HuH-7 (cell line): ENCODE measurements at regions not wholly inside any gene's neighbourhood (a gene's known extent, or its start where the extent isn't known, plus 50 kb on each side); places are given as distances from the start of the nearest gene placed in this dataset.

ENCODE experiments used
- DNase-seq: peaks from one replicate; pipeline ENCODE4 v3.0.0; 2011; ENCODE audit warnings: low spot score

DNA sequence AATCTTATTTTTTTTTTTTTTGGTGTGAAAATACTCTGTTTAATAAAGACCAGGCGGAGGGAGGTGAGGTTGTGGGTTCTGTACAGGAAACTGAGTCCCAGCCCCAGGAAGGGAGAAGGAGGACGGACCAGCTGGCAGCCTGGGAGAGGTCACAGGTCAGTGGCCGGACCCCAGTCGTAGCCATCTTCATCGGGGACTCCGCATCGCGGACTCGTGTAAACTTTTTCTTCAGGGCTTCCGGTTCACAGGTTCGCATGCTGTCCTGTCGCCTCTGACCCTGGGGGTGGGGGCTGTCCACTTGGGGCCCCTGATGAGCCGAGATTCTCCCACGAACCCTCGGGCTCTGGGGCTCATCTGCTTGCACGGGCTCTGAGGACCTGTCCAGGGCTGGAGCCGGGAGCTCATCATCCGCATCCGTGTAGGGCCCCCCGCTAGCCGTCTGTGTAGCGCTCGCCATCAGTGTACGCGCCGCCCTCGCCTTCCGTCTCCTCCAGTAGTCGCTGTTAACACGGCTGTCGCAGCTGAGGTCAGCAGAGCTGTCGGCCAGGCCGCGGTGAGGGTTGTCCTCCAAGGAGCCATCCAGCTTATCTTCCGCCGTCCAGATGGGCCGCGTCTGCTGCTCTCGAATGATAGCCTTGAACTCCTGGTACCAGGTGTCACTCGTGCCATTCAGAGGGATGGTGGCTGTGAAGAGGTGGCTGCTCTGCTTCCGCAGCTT lies 975.7 kb upstream of the PRMT6 start:
- no peak for DNase-seq

DNA sequence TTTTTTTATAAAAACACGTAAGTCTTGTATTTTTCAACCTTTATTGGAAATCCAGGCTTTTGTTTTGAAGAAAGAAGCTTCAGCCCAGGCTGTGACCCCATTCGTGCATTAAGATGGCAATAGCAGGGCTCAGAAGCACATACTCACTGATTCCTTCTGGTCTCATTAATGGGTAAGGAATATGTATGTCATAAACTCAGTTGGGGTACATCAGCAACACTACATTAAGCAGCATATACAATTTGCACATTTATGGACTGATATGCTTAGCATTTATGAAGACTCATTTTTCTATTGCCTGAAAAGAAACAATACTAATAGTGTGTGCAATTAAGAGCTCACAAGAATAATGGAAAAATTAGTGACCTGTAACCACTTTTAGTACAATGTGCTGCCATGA lies 945.4 kb upstream of the PRMT6 start:
- no peak for DNase-seq

DNA sequence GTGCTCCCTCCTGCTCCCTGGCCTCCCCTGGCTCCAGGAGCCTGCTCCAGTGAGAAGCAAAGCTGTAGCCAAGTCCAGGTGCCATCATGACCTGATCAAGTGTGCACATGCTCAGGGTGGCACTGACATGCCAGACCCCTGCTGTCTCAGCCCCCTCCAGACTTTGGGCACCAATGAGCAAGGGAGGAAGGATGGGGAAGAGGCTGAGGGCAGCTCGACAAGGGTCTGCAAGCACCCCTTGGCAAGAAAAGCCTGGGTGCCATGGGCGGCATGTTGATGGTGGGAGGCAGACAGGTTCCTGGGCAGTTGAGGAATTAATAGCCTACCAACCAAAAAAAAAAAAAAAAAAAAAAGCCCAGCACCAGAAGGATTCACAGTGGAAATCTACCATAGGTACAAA lies 942.6 kb upstream of the PRMT6 start:
- DNase-seq = no peak

DNA sequence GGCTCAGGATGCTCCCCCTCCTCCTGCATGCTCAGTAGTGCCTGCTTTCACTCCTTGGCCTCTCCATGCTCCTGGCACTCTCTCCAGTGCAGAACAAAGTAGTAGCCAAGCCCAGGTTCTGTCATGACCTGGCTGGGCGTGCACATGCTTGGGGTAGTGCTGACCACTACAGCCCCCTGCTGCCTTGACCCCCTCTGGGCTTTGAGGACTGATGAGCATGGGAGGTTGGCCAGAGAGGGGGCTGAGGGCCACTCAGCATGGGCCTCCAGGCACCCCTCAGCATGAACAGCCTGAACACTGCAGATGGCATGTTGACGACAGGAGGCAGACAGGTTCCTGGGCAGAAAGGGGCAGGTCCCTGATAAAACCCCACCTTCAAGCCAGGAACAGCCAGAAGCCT lies 935.7 kb upstream of the PRMT6 start:
- no peak for DNase-seq

DNA sequence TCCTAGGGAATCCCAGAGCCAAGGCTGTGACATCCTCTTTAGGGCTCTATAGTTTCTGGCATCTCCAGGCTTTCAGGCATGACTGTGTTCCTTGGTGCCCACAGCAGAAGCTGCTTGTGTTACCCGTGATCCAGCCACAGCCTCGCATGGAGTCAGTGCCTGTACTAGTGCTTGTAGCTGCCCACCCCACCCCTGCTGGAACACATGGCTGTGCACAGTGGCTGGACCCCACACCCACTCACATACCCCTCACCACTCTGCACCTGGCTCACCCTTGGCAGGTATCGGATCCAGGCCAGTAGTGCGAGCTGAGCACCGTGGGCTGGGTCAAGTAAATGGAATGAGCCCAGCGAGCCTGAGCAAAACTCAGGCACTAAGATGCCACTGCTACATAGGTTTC lies 934.7 kb upstream of the PRMT6 start:
- no peak for DNase-seq

DNA sequence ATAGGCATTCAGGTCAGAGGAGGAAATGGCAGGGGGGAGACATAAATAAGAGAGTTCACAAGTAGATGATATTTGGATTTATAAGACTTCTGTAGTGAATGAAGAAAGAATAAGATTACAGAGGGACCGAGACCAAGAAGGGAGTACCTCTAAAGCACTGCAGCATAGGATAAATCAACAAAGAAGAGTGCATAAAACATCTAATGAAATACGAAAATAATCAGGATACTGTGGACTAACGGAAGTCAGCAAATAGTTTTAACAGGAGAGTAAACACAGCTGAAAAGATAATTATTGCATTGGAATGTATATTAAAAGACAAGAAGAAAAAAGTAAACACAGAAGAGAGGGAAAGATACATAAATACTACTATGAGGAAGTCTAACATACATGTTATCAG lies 921.9 kb upstream of the PRMT6 start:
- no peak for DNase-seq

DNA sequence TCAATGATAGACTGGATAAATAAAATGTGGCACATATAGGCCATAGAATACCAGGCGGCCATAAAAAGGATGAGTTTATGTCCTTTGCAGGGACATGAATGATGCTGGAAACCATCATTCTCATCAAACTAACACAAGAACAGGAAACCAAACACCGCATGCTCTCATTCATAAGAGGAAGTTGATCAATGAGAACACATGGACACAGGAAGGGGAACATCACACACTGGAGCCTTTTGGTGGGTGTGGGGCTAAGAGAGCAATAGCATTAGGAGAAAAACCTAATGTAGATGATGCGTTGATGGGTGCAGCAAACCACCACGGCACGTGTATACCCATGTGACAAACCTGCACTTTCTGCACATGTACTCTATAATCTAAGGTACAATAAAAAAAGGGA lies 883.4 kb upstream of the PRMT6 start:
- DNase-seq = no peak

DNA sequence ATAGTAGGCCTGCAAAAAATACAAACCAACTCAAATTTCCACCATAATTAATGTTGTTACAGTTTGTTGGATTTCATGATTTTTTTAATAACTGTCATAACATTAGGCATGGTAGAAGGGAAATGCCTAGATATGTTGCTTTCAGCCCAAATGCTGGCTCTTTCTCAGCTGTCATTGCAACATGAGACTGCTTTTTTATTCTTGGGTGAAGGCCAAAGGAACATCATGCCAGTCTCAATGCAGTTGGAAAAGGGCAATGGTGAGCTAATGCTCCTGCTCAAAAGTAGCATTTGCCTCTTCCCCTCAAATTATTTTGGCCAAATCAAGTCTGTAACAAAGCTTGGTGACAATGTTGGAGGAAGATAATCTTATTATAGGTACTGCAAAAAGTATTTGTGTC lies 877.7 kb upstream of the PRMT6 start:
- DNase-seq = no peak

DNA sequence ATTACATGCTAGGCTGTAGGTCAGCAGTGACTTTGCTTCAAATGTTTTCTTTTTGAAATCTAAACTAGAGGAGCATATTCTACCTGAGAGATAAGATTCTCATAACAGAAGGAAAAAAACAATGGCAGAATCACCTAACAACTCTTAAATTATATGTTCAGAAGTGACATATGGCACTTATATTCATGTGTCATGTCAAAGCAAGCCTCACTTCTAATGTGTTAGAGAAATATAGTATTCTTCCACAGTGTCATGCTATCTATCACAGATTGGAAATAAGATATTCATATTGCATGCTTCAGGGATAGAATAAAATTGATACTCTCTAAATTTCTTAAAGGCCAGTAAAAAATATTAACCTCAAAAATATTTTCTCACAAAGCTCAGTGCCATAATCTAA lies 874.6 kb upstream of the PRMT6 start:
- DNase-seq = no peak

DNA sequence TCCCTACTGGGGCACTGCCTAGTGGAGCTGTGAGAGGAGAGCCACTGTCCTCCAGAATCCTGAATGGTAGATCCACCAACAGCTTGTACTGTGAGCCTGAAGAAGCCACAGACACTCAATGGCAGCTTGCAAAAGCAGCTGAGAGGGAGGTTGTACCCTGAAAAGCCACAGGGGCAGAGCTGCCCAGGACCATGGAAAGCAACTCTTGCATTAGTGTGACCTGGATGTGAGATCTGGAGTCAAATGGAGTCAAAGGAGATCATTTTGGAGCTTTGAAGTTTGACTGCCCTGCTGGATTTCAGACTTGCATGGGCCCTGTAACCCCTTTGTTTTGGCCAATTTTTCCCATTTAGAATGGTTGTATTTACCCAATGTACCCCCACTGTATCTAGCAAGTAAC lies 871.4 kb upstream of the PRMT6 start:
- DNase-seq = no peak

DNA sequence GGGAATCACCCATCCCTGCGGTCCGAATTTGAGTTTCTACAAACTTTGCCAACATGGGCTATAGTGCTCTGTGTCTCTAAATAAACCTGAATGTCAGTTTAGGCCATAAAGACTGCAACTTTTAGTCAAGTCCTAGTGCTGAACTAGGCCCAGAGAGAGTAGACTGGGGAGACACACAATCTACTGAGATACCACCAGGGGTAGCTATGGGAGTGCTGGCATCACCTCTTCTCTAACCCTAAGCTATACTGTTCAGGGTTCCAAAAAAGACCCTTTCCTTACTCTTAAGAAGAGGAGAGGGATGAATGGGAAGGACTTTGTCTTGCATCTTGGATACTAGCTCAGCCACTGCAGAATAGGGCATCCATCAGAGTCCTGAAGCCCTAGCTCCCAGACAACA lies 866.7 kb upstream of the PRMT6 start:
- no peak for DNase-seq

DNA sequence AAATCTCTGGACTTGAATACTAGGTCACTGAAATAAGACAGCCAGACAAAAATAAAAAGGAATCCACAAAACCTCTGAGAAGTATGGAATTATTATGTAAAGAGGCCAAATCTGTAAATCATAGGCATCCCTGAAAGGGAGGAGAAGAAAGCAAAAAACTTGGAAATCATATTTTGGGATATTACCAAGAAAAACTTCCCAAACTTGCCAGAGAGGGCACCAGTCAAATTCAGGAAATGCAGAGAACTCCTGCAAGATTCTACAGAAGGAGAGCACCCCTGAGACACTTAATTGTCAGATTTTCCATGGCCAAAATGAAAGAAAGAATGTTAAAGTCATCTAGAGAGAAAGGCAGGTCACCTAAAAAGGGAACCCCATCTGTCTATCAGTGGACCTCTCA lies 862.3 kb upstream of the PRMT6 start:
- DNase-seq = no peak

DNA sequence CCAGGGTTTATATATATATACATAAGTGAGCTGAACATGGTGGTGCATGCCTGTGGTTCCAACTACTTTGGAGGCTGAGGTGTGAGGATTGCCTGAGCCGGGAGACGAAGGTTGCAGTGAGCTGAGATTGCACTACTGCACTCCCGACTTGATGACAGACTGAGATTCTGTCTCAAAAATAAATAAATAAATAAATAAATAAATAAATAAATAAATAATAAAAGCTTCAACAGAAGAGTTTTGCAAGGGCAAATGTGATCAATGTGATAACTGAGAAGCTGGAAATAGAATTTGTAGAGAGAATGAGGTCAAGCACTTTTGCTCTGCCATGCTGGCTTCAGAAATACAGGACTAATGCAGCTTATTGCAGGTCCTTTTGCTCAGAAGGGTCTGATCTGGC lies 855.8 kb upstream of the PRMT6 start:
- no peak for DNase-seq

DNA sequence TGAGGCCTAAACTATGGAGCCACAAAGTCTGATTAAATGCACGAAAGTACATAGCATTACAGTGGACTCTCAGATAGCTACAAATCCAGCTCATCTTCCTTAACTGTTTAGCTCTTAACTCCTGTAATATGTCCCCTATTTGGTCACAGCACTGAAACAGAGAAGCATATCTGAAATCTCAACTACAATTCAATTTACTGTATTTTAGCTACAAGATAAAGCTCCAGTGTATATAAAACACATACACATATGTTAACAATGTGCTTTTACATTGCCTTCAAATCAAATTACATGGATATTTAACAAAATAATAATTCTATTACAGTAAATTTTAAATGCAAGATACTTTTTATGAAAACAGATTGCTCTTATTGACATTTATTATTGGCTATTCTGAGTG lies 849.3 kb upstream of the PRMT6 start:
- no peak for DNase-seq

DNA sequence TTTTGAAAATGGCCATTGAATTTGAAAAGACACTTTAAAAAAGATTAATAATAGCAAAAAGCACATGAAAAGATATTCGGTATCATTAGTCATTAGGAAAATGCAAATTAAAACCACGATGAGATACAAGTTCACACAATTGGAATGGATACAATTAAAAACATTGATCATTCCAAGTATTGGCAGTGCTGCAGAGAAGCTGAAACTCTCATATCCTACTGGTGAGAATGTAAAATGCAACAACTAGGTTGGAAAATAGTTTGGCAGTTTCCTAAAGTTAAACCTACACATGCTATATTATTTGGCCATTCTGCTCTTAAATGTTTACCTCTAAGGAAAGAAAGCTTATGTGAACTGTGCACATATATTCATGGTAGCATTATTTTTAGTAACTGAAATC lies 838.7 kb upstream of the PRMT6 start:
- DNase-seq = no peak

DNA sequence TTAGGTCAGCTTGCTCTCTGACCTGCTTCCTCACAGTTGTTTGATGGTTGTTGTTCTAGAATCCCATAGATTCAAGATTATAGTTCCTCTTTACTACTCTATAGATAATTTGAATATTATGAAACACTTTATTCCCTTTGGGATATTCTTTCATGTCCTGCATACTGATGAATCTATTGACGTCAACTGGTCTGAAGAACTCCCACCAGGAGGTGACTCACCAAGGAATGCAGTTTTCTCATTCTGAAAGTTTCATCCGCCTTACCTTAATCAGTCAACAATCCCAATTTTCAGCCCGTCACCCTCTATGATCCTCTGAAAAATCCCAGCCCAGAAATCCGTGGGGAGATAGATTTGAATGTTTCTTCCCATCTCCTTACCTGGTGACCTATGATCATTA lies 834.1 kb upstream of the PRMT6 start:
- DNase-seq = no peak

DNA sequence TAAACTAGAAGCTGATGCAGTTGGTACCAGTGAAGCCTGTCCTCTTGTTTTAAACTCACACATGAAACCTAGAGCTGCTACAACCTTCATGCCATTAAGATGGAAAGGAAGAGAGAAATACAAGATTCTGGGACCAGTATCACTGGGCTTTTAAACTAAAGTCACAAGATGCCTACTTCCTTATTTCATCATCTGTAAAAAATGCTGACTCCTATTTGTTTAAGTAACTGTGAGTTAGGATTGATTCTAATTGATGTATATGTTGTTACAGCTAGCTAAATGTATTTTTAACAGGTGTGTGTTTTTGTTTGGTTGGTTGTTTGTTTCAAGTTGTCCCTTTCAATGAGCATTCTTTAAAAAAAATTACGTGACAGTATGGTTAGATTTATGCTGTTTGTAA lies 833.3 kb upstream of the PRMT6 start:
- no peak for DNase-seq

DNA sequence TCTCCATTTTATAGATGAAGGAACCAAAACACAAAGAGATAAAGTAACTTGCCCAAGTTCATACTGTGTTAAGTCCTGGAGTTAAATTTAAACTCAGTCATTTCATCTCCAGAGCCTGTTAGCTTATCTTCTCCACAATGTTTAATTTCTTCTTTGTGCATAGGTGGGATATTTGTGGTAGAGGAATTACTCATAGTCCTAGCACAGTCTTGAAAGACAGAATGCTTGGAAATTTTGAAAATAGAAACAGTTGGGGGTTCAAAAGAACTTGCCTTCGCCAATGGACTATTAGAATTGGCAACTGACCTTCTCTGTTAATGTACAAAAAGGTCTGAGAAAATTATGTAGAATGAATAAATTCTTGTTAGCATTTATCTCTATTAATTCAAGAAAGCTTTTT lies 832.0 kb upstream of the PRMT6 start:
- DNase-seq = no peak

DNA sequence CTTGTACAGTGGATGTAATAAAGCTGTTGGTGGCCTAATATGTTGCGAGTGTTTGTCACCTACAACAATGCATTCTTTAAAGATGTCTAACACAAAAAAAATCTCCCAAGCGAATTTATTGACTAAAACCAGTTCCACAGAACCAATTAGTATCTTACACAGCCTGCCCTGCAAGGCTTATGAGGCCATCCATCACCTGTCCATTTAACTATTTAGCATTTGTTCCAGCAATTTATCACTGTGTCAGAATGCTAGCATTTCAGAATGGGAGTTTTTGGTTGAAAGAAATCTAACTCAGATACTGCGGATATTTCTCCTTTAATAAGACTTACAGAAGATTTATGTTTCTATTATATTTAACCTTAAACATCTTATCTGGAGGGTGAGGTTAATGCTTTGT lies 831.1 kb upstream of the PRMT6 start:
- DNase-seq = no peak

DNA sequence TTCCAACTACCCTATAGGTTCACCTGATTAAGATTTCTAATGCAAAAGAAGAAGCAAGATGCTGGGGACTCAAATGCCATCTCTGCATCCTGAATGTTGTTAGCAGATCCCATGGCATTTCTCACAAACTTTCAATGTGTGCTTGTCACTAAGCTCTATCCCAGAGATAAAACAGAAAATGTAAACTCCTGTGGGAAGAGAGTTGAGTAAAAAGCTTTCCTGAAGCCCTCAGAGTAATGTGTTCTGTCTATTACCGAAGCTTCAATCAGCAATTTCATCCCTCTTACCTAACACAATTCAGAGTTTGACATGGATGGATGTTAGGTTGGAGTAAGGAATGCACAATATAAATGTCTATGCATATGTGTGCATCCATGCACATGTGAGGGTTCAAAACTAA lies 829.9 kb upstream of the PRMT6 start:
- no peak for DNase-seq

DNA sequence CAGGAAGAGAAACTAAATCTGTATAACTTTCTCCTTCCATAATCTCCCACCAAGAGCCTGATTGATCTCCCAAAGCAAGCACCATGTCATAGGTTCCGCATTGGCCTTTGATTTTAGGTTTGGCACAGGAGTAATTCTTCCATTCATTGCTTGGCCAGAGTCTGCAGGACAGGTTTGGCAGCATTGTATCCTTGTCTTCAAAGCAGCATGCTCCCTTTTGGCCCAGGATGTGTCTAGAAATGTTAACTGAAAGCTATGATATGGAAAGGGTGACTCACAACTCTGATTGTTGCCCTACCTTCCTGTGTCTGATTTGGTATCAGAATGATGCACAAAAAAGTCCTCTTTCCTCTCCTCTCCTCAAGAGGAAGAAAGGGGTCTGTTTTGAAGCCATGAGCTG lies 824.3 kb upstream of the PRMT6 start:
- no peak for DNase-seq

DNA sequence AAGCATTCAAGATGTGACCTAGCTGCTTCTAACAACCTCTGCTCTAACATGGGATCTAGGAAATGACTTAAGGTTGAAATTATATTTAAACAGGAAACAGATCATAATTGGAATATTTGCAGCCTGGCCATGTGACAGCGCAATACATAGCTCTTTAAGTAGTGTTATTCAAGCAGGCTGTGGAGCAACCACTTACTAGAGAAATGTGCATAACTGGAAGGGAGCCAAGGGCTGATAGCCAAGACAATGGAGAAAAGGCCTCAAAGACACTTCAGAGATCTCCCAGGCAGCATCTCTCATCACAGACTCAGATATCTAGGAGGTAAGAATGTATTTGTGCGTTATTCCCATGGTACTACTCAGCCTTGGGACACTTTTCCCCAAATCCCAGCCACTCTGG lies 823.0 kb upstream of the PRMT6 start:
- no peak for DNase-seq

DNA sequence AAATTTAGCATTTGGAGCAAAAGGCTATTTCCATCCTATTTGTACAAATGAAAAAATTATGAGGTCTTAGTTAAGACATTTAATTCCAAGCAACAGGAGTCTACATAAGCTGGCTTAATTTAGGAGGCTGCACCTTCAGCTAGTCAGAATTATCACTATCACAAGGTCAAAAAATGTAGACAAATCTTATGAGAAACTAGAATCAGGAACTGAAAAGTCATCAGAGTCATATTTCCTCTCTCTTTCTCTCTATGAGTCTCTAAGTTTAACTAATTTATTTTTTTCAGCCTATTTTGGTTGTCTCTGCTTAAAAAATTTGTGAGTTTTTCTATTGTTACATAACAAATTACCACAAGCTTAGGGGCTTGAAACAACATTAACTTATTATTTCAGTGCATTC lies 807.1 kb upstream of the PRMT6 start:
- DNase-seq = no peak

DNA sequence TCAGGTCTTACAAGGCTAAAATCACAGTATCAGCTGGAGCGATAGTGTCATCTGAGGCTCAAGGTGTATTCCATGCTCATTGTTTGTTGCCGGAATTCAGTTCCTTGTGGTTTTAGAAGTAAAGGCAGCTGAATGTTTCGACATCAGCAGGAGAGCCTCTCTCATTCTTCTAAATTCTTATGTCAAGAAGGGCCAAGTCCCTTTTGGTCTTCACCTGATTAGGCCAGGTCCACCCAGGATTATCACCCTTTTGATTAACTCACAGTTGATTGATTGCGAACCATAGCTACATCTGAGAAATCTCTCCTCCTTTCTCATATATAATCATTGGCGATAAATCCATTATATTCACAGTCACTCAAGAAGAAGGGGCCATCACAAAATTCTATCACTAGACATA lies 806.7 kb upstream of the PRMT6 start:
- no peak for DNase-seq

DNA sequence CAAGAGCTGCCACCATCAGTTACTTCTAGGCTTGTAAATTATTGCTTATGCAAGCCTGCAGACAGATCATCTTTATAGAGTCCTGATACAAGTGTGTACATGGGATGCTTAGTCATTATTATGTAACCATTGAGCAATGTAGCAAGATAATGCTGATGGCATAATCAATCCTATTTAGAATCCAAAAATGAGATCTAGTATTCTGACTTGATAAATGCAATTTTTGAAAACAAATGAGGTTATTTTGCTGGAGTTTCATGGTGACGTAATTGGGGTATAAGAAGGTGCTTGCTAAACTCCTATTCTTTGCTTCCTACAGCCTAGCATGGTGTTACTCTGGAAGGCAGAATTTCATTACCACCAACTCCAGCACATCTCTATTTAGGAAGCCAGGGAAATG lies 801.7 kb upstream of the PRMT6 start:
- DNase-seq = no peak
